K562 (cell line): ENCODE measurements at regions not wholly inside any gene's neighbourhood (a gene's known extent, or its start where the extent isn't known, plus 50 kb on each side); places are given as distances from the start of the nearest gene placed in this dataset.

Source experiments
- ATAC-seq: fragments of 200-7000 bp; cut with Tn5 transposase; 3 replicates; pipeline ENCODE4 v1.9.1; 2020; ENCODE audit warnings: moderate library complexity
- BruUV-seq: library from RNA; stranded (reverse); fragments of 400-500 nt; replicated peaks from 2 replicates; lab custom pipeline; 2021; lab: Mats Ljungman, UMichigan
- CTCF ChIA-PET: fragments of 300-600 bp; formaldehyde crosslinking; extraction: SDS; loops from one replicate; lab custom pipeline; 2021; ENCODE audit warnings: low intra/inter-chr PET ratio; lab: Yijun Ruan, JAX
- POLR2A ChIA-PET: fragments of 300-600, 350-650 bp; sonication (Branson Sonifier 250); formaldehyde crosslinking; extraction: SDS; loops from one replicate; lab custom pipeline; 2021; ENCODE audit warnings: antibody characterized with exemption, inconsistent platforms; lab: Yijun Ruan, JAX
- DNase-seq, 4 experiments: peaks; one replicate each; pipeline versions ENCODE4 v3.0.0 to v3.0.0-alpha.2; 2011 to 2018; ENCODE audit warnings: low spot score in 3 of 4, mixed read lengths in 3 of 4; ENCODE audit errors: extremely low read depth in 1 of 4
- FAIRE-seq: peaks from 2 replicates; lab custom pipeline; 2011; peaks lifted over from hg19 to GRCh38; lab: Jason Lieb, UNC
- H2AFZ ChIP-seq: 2 replicates; pipeline ENCODE4 v1.6.0; 2011; ENCODE audit warnings: low read depth, low read length, control low read depth, inconsistent platforms
- H3K27ac ChIP-seq: fragments of 200-600 bp; 3 replicates; pipeline ENCODE4 v1.8.0; 2011; ENCODE audit warnings: low read depth, mild to moderate bottlenecking, control low read depth, inconsistent platforms, low read length, moderate library complexity, mixed read lengths; ENCODE audit errors: extremely low read depth
- H3K27me3 ChIP-seq, 2 experiments: fragments of 300-600 bp in 1 of 2; 2 replicates in 1 of 2; 3 replicates in 1 of 2; pipeline versions ENCODE4 v1.6.0 to v1.8.0; 2011; ENCODE audit warnings: inconsistent platforms in 2 of 2, low read length in 2 of 2, mild to moderate bottlenecking in 1 of 2, mixed read lengths in 1 of 2, moderate library complexity in 1 of 2; ENCODE audit not compliant: control insufficient read depth in 2 of 2, insufficient read depth in 2 of 2
- H3K36me3 ChIP-seq: fragments of 300-600 bp; 3 replicates; pipeline ENCODE4 v1.8.0; 2011; ENCODE audit warnings: mild to moderate bottlenecking, low read length, inconsistent platforms; ENCODE audit not compliant: control insufficient read depth, insufficient read depth
- H3K4me1 ChIP-seq, 2 experiments: fragments of 200-600 bp in 1 of 2; replicated peaks in 1 of 2; 2 replicates in 1 of 2; 3 replicates in 1 of 2; pipeline versions ENCODE4 v1.5.1 to v1.8.0; 2011; ENCODE audit warnings: inconsistent platforms in 2 of 2, low read length in 2 of 2, mild to moderate bottlenecking in 1 of 2, mixed read lengths in 1 of 2, moderate library complexity in 1 of 2; ENCODE audit not compliant: control insufficient read depth in 2 of 2, insufficient read depth in 2 of 2
- H3K4me2 ChIP-seq: 2 replicates; pipeline ENCODE4 v1.6.1; 2011; ENCODE audit warnings: low read length, control low read depth, inconsistent platforms, mixed read lengths; ENCODE audit not compliant: insufficient read depth
- H3K4me3 ChIP-seq: fragments of 200-600 bp; sonication (generic), shearing (Covaris generic); 2 replicates; pipeline ENCODE4 v1.5.1; 2016; ENCODE audit warnings: control low read depth, inconsistent platforms
- H3K79me2 ChIP-seq: fragments of 200-600 bp; 3 replicates; pipeline ENCODE4 v1.8.0; 2011; ENCODE audit warnings: low read length, inconsistent platforms; ENCODE audit not compliant: control insufficient read depth, insufficient read depth
- H3K9ac ChIP-seq, 2 experiments: 2 replicates each; pipeline versions ENCODE4 v1.6.0 to v1.6.1; 2011; ENCODE audit warnings: low read depth in 2 of 2, low read length in 2 of 2, control low read depth in 1 of 2, inconsistent platforms in 1 of 2, mild to moderate bottlenecking in 1 of 2, mixed read lengths in 1 of 2; ENCODE audit not compliant: insufficient read depth in 1 of 2
- H3K9me1 ChIP-seq: one replicate; pipeline ENCODE4 v1.6.0; 2011; ENCODE audit warnings: inconsistent platforms, mild to moderate bottlenecking, low read length, moderate library complexity; ENCODE audit not compliant: control insufficient read depth, insufficient read depth
- H3K9me3 ChIP-seq: replicated peaks from 2 replicates; pipeline ENCODE4 v1.5.1; 2011; ENCODE audit warnings: low read depth, low read length, inconsistent platforms; ENCODE audit not compliant: control insufficient read depth, insufficient read depth
- H4K20me1 ChIP-seq: replicated peaks from 2 replicates; pipeline ENCODE4 v1.6.1; 2011; ENCODE audit warnings: low read length, inconsistent platforms, mixed read lengths; ENCODE audit not compliant: control insufficient read depth, insufficient read depth
- CHD7 ChIP-seq: fragments of 200-600 bp; sonication (generic); IDR thresholded peaks from one replicate; pipeline ENCODE4 v1.6.1; 2012; ENCODE audit warnings: mild to moderate bottlenecking, low read depth, low read length, inconsistent platforms
- DIDO1 ChIP-seq: fragments of 450-650 bp; IDR thresholded peaks from 2 replicates; pipeline ENCODE4 v1.6.1; 2016; ENCODE audit warnings: low read depth, missing biosample characterization, missing genetic modification characterization
- E2F1 ChIP-seq: sonication (generic); formaldehyde crosslinking; IDR thresholded peaks from 2 replicates; pipeline ENCODE4 v1.8.1; 2023; ENCODE audit warnings: mild to moderate bottlenecking, missing genetic modification reagents, moderate library complexity
- HOMEZ ChIP-seq: fragments of 250-450 bp; sonication (Bioruptor Pico); IDR thresholded peaks from 2 replicates; pipeline ENCODE4 v1.4.0; 2020; ENCODE audit warnings: mild to moderate bottlenecking, moderate library complexity
- JUNB ChIP-seq: fragments of 450-650 bp; formaldehyde crosslinking; conservative IDR thresholded peaks from 2 replicates; pipeline ENCODE4 v1.4.0; 2020; ENCODE audit warnings: mild to moderate bottlenecking
- KLF6 ChIP-seq: fragments of 250-450 bp; sonication (Bioruptor Pico); IDR thresholded peaks from 2 replicates; pipeline ENCODE4 v1.4.0; 2020; ENCODE audit warnings: mild to moderate bottlenecking, moderate library complexity, borderline replicate concordance
- MCM7 ChIP-seq, 2 experiments: fragments of 450-650 bp; IDR thresholded peaks; 2 replicates each; pipeline ENCODE4 v1.6.1; 2016 to 2018
- NR2F6 ChIP-seq: fragments of 450-650 bp; formaldehyde crosslinking; IDR thresholded peaks from 2 replicates; pipeline ENCODE4 v1.4.0; 2020; ENCODE audit warnings: mild to moderate bottlenecking
- TOE1 ChIP-seq, 2 experiments: fragments of 450-650 bp in 1 of 2; sonication (generic) in 1 of 2; formaldehyde crosslinking in 1 of 2; IDR thresholded peaks; 2 replicates each; pipeline versions ENCODE4 v1.7.1 to v1.8.0; 2016 to 2022; ENCODE audit warnings: borderline replicate concordance in 2 of 2, mild to moderate bottlenecking in 2 of 2, antibody characterized with exemption in 1 of 2, inconsistent platforms in 1 of 2, low read depth in 1 of 2, missing genetic modification reagents in 1 of 2, moderate library complexity in 1 of 2
- WGBS: fragments of 100-300 bp; shearing (Covaris generic); methylation state at CpG from one replicate; pipeline ENCODE4 v1.1.6; 2016; ENCODE audit warnings: low coverage, mixed read lengths; ENCODE audit not compliant: insufficient coverage; ENCODE audit errors: missing lambda C conversion rate; 5-methylcytosine and 5-hydroxymethylcytosine counted together
- in situ Hi-C: fragments of 300-500 bp; cut with MboI; formaldehyde crosslinking; loops from 4 replicates; pipeline ENCODE4 v1.15.0; 2018; ENCODE audit warnings: inconsistent platforms, mixed read lengths
- intact Hi-C: fragments of 100-400 bp; cut with micrococcal nuclease; formaldehyde crosslinking; loops from 2 replicates; pipeline ENCODE4 v1.14.2; 2022

- no TSS peak for BruUV-seq
- in situ Hi-C loops, result loop anchor here (25.0 kb wide), 1 partner anchor 1865 kb away; no protein-coding TSS in a partner anchor
- CTCF ChIA-PET, result no interaction called here
- TF ChIP-seq NR2F6 (CRISPR knock-in tag) (no peak), KLF6 (CRISPR knock-in tag) (no peak), CHD7 (no peak), JUNB (CRISPR knock-in tag) (no peak), HOMEZ (CRISPR knock-in tag) (no peak), DIDO1 (tag) (no peak), MCM7 (IDR thresholded peaks at IDR 0.05) (no peak), E2F1 (CRISPR knock-in tag) (no peak), TOE1 (IDR thresholded peaks at IDR 0.05; ENCODE audit: borderline replicate concordance) (no peak), TOE1 (CRISPR knock-in tag; IDR thresholded peaks at IDR 0.05; ENCODE audit: borderline replicate concordance, low read depth) (no peak)
These were observed 72.6 kb downstream of the C3orf38 start for GRCh38 chr3:88222343-88222742.

More at GRCh38 chr3:88222343-88222742, 72.6 kb downstream of the C3orf38 start:
- Histone ChIP-seq H3K9me3 (no peaks in the 10 kb centered on the region), H3K27ac (no peak overlapping the region), H4K20me1 (no peaks in the 10 kb centered on the region), H3K4me1 (no peaks in the 10 kb centered on the region), H3K9me1 (no peaks in the 10 kb centered on the region), H2AFZ (no peak overlapping the region), H3K36me3 (no peaks in the 10 kb centered on the region), H3K79me2 (no peaks in the 10 kb centered on the region), H3K4me3 (no peak overlapping the region), H3K4me2 (no peak overlapping the region), H3K9ac (no peak overlapping the region), H3K27me3 (no peaks in the 10 kb centered on the region)
- 0% methylated on average over 1 of the region's 2 CpGs for WGBS
- ATAC-seq (no peak), FAIRE-seq (no peak), DNase-seq (no peak)
- POLR2A ChIA-PET, result no interaction called here
- intact Hi-C loops, result no loop called here
